AG20443 (cell line): ENCODE measurements at regions not wholly inside any gene's neighbourhood (a gene's known extent, or its start where the extent isn't known, plus 50 kb on each side); places are given as distances from the start of the nearest gene placed in this dataset.

Source experiments
- DNase-seq: peaks from one replicate; pipeline ENCODE4 v3.0.0; 2012; ENCODE audit warnings: low spot score, mixed read lengths

DNA sequence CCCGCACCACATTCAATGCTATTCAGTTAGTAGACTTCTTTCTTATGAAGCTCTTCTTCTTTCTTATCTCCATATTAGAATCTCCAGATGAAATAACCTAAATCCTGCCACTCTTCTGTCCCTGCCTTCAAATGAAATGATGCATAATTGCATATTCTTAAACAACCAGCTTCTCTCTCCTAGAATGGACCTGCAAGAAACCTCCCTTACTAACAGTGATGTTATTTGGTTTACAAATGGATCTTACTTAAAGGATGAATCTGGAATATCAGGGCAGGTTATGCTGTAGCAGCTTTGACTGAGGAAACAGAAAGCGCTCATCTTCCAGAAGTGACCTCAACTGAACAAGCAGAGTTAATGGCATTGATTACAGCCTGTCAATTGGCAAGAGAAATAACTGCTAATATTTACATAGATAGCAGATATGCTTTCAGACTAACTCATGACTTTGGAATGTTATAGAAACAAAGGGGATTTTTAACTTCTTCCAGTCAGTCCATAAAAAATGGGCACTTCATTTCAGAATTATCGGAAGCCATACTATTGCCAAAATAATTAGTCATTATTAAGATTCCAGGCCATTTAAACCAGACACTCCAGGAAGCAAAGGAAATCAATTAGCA lies 755.7 kb upstream of the HS6ST1 start:
- no peak for DNase-seq

DNA sequence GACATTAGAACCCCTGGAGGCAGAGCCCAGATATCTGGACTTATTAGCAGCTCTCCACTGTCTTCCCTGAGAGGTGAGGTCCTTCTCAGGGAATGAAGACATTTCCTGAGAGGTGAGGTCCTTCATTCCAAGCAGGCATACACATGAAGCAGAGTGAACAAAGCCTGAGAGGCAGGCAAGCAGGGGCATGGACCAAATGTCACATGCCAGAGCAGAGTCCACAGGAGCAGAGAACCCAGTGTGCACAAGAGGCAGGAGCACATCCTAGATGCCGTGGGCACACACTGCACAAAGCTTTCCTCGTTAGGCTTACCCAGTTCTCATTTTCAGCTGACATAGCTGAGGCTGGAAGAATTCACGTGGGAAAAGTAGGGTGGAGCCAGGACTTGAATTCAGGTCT lies 759.9 kb upstream of the HS6ST1 start:
- DNase-seq: no peak

GRCh38 chr2:129080715-129081476 lies 762.2 kb upstream of the HS6ST1 start:
- DNase-seq: no peak

DNA sequence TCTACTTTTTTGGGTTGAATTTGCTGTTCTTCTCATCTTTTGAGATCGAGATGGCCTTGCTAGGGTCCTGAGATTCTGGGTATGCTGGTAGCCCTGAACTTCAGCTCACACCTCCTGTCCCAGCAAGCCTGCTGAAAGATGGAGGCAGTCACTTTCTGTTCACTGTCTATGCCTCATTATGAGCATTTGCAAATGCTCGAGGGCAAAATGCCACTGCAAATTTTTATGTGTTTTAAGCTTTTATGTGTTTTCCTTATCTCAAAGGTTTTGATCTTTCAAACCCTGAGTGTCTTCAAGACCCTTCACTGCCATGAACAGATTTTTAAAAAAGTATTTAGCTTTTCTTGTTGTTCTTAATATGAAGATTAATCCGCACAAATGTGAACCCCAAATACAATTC lies 766.7 kb upstream of the HS6ST1 start:
- no peak for DNase-seq

DNA sequence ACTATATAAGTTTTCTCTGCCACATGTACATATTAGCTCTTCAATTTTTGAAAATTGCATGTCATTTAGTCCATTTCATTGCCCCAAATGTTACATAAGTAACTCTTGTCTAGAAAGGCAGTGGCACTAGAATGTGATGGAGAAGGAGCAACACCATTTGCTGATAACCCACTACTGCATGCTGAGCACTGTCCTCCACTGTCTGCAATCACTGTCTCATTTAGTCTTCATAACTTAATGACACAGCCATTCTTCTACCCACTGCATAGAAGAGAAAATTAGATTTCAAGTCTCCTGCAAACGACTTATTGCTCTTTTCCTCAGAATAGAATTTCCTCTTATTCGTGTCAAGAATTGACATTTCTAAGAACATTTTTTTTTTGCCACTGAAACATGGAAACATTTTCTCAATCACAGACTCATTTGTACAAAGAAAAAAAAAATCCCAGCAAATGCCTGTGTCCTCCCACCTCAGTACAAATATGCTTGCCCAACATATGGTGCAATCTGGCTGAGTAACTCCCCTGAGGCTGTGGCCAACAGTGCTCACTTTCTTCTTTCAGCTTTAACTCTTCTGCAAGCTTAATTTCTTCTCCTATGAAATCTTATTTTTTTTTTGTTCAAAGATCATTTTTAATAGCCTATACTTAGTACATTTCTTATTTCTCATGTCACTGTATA lies 768.6 kb upstream of the HS6ST1 start:
- peak; percentile 27 for DNase-seq

GRCh38 chr2:129091620-129092019 lies 773.0 kb upstream of the HS6ST1 start:
- no peak for DNase-seq

- no peak for DNase-seq
Measured at GRCh38 chr2:129092956-129093355, 774.3 kb upstream of the HS6ST1 start.

DNA sequence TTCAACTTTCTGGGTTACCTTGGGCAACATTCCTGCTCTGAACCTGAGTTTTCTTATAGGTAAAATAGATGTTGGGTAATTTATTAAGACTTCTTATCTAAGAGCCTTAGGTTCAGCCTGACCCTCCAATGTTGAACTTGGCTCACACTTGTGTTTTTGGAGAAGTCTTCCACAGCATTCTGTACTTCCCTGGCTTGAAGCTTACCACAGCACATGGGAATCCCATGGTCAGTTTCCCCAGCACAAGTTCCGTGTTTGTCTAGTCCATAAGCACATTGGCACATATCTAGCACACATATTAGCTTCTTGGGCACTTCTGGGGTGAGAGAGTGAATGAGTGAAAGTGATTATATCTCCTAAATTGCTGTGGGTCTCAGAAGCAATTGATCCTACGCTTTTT lies 782.5 kb upstream of the HS6ST1 start:
- DNase-seq: no peak

- no peak for DNase-seq
Measured at GRCh38 chr2:129103936-129104878, 785.5 kb upstream of the HS6ST1 start.

DNA sequence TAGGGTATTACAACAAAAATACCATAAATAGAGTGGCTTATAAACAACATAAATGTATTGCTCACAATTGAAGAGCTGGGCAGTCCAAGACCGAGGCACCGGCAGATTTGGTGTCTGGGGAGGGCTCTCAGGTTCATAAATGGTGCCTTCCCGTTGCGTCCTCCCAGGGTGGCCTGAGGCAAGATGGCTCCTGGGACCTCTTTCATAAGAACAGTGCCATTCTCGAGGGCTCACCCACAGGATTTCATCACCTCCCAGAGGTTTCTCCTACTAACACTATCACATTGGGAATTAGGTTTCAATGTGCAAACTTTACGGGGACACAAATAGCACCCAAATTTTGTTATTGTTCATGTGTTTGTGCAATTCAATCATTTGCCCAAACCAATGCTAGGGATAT lies 793.5 kb upstream of the HS6ST1 start:
- DNase-seq: no peak

DNA sequence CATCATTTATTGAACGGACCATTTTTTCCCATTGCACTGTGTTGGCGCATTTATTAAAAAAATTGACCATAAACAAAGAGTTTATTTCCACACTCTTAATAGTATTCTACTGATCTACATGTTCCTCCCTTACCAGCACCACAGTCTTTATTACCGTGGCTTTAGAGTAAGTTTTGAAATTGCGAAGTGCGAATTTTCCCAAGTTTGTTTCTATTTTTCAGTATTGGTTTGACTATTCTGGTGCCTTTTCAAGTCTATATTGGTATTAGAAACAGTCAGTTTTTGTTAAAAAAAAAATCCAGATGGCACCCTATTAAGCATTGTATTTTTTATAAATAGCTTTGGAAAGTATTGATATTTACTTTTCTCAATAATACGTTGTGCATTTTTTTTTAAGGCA lies 795.1 kb upstream of the HS6ST1 start:
- DNase-seq: no peak

- DNase-seq: no peak
Measured at GRCh38 chr2:129117434-129117833, 798.8 kb upstream of the HS6ST1 start.

GRCh38 chr2:129118296-129118695 lies 799.6 kb upstream of the HS6ST1 start:
- DNase-seq: no peak

DNA sequence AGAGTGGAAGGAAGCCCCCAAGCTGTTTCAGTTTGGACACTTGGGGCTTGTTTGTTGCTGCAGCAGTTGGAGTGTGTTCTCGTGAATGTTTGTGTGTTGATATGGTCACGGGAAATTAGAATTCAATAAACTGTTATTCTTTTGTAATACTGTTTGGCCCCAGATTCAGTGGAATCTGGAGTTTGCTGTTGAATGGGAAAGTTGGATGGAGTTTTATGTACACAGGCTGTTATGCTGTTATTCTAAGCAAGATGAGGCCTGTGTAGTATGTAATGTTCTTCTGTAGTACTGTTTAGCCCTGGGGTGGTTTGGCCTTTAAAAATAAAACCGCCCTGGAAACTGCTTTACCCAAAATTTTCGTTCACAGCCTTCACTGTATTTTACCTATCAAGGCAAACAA lies 810.4 kb upstream of the HS6ST1 start:
- no peak for DNase-seq

- no peak for DNase-seq
Measured at GRCh38 chr2:129133692-129134641, 815.3 kb upstream of the HS6ST1 start.

- no peak for DNase-seq
Measured at GRCh38 chr2:129135017-129135416, 816.3 kb upstream of the HS6ST1 start.

DNA sequence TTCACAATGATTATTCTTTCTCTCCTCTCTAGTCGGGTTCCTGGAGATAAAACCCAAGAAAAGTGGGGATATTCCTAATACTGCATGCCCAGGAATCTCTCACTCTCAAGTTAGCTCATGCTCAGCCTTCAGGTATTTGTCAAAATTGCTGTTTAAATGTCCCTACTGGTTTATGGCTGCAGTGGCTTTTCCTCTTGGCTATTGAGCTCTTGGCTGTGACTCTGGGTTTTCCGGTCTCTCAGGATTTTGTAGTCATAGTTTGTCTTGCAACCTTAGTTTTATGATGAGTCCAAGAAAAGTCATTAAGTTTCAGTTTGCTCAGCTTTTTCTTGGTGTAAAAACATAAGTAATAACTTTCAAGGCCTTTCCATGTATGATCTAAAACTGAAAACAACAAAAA lies 820.7 kb upstream of the HS6ST1 start:
- DNase-seq: no peak

DNA sequence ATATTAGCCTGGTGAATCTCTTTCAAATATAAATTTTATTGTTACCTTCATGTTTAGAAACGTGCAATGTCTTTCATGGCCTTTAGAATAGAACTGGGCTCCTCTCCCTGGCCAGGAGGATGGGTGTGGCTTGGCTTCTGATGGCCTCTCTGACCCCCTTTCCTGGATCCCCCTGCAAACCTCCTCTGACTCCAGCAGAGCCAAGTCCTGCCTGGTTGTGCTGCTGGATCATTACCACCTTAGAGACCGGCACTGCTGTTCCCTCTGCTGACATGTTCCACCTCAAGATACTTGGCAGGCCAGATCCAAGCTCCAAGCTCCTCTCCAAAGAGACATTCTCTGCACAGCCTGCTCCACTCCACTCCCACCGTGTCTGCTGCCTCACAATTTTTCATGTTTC lies 823.8 kb upstream of the HS6ST1 start:
- DNase-seq: no peak

GRCh38 chr2:129144082-129144791 lies 825.6 kb upstream of the HS6ST1 start:
- no peak for DNase-seq

DNA sequence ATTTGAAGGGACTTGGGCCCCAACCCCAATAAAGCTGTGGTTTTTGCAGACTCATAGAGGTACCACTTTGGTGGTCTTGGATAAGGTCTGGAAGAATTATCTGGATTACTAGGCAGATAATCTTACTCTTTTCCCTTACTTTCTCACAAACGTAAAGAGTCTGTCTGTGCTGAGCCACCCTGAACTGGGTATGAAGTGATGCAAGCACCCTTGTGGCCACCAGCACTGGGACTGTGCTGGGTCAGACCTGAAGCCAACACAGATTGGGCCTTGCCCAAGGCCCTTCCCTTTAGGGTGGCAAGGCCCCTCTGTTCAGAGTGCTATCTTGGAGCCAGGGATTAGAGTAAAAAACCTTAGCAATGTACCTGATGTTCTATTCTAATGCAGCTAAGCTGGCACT lies 827.0 kb upstream of the RAB6C start:
- no peak for DNase-seq
